Liver (tissue), 8 donors: ENCODE measurements at regions not wholly inside any gene's neighbourhood (a gene's known extent, or its start where the extent isn't known, plus 50 kb on each side); places are given as distances from the start of the nearest gene placed in this dataset.

ENCODE experiments used
- DNase-seq: peaks from one replicate; pipeline ENCODE4 v3.0.0-alpha.2; 2017; ENCODE audit warnings: low spot score
- H3K27ac ChIP-seq, 2 donors: one replicate each; pipeline ENCODE4 v1.7.0; 2013; ENCODE audit warnings: inconsistent platforms in 2 of 2, low read length in 2 of 2, control low read depth in 1 of 2, low read depth in 1 of 2, mild to moderate bottlenecking in 1 of 2
- H3K27me3 ChIP-seq, 4 donors: one replicate each; pipeline versions ENCODE4 v1.6.1 to v1.7.0; 2013; ENCODE audit warnings: low read length in 3 of 4, inconsistent platforms in 1 of 4, mild to moderate bottlenecking in 1 of 4, moderate library complexity in 1 of 4; ENCODE audit not compliant: control insufficient read depth in 4 of 4, insufficient read depth in 4 of 4
- H3K36me3 ChIP-seq, 4 donors: one replicate each; pipeline versions ENCODE4 v1.6.1 to v1.7.0; 2013; ENCODE audit warnings: low read length in 3 of 4, mild to moderate bottlenecking in 3 of 4, low read depth in 1 of 4, moderate library complexity in 1 of 4; ENCODE audit not compliant: control insufficient read depth in 4 of 4, insufficient read depth in 3 of 4
- H3K4me1 ChIP-seq, 4 donors: one replicate each; pipeline versions ENCODE4 v1.6.1 to v1.7.0; 2013; ENCODE audit warnings: low read length in 3 of 4, mild to moderate bottlenecking in 3 of 4, moderate library complexity in 1 of 4; ENCODE audit not compliant: control insufficient read depth in 4 of 4, insufficient read depth in 4 of 4
- H3K4me3 ChIP-seq, 3 donors: one replicate each; pipeline versions ENCODE4 v1.6.1 to v1.7.0; 2013; ENCODE audit warnings: low read length in 3 of 3, control low read depth in 1 of 3, low read depth in 1 of 3, mild to moderate bottlenecking in 1 of 3
- H3K9ac ChIP-seq, 2 donors: one replicate each; pipeline ENCODE4 v1.7.0; 2013; ENCODE audit warnings: low read length in 2 of 2, mild to moderate bottlenecking in 2 of 2, moderate library complexity in 2 of 2, control low read depth in 1 of 2, low read depth in 1 of 2
- H3K9me3 ChIP-seq, 4 donors: one replicate each; pipeline versions ENCODE4 v1.6.1 to v1.7.0; 2013; ENCODE audit warnings: low read length in 3 of 4; ENCODE audit not compliant: control insufficient read depth in 4 of 4
- CTCF ChIP-seq: fragments of 150-350 bp; IDR thresholded peaks from 2 replicates; pipeline ENCODE4 v1.5.1; 2017; ENCODE audit warnings: improper control_type of control experiment, low read depth, low read length; ENCODE audit not compliant: missing input control
- EGR1 ChIP-seq, 2 donors: IDR thresholded peaks; 2 replicates each; pipeline ENCODE4 v1.6.1; 2016 to 2018; ENCODE audit warnings: antibody characterized with exemption in 2 of 2, low read depth in 2 of 2
- FOXA1 ChIP-seq: IDR thresholded peaks from 2 replicates; pipeline ENCODE4 v1.6.1; 2016; ENCODE audit warnings: antibody characterized with exemption
- FOXA2 ChIP-seq: IDR thresholded peaks from 2 replicates; pipeline ENCODE4 v1.6.1; 2016; ENCODE audit warnings: antibody characterized with exemption
- GABPA ChIP-seq, 2 donors: IDR thresholded peaks in 1 of 2; conservative IDR thresholded peaks in 1 of 2; 2 replicates each; pipeline ENCODE4 v1.6.1; 2016; ENCODE audit warnings: antibody characterized with exemption in 2 of 2, mild to moderate bottlenecking in 1 of 2, moderate library complexity in 1 of 2
- HNF4A ChIP-seq, 2 donors: conservative IDR thresholded peaks; 2 replicates each; pipeline ENCODE4 v1.6.1; 2016; ENCODE audit warnings: antibody characterized with exemption in 2 of 2, mild to moderate bottlenecking in 2 of 2
- HNF4G ChIP-seq: IDR thresholded peaks from 2 replicates; pipeline ENCODE4 v1.6.1; 2016; ENCODE audit warnings: antibody characterized with exemption
- JUND ChIP-seq, 2 donors: IDR thresholded peaks; 2 replicates each; pipeline ENCODE4 v1.6.1; 2016; ENCODE audit warnings: antibody characterized with exemption in 2 of 2
- NR2F2 ChIP-seq: IDR thresholded peaks from 2 replicates; pipeline ENCODE4 v1.6.1; 2016; ENCODE audit warnings: antibody characterized with exemption
- RAD21 ChIP-seq, 2 donors: IDR thresholded peaks; 2 replicates each; pipeline ENCODE4 v1.6.1; 2016; ENCODE audit warnings: antibody characterized with exemption in 2 of 2, mild to moderate bottlenecking in 2 of 2
- REST ChIP-seq: IDR thresholded peaks from 2 replicates; pipeline ENCODE4 v1.6.1; 2016; ENCODE audit warnings: antibody characterized with exemption, mild to moderate bottlenecking
- RXRA ChIP-seq, 2 donors: IDR thresholded peaks; 2 replicates each; pipeline ENCODE4 v1.6.1; 2017 to 2018; ENCODE audit warnings: antibody characterized with exemption in 2 of 2, mild to moderate bottlenecking in 1 of 2
- SP1 ChIP-seq: IDR thresholded peaks from 2 replicates; pipeline ENCODE4 v1.6.1; 2018; ENCODE audit warnings: antibody characterized with exemption, mild to moderate bottlenecking
- TAF1 ChIP-seq: conservative IDR thresholded peaks from 2 replicates; pipeline ENCODE4 v1.6.1; 2016; ENCODE audit warnings: antibody characterized with exemption, mild to moderate bottlenecking
- YY1 ChIP-seq: IDR thresholded peaks from 2 replicates; pipeline ENCODE4 v1.6.1; 2016; ENCODE audit warnings: antibody characterized with exemption, mild to moderate bottlenecking
- WGBS: extraction: QIAGEN DNeasy Blood & Tissue Kit; methylation state at CpG from one replicate; pipeline ENCODE4 v1.1.7; 2013; 5-methylcytosine and 5-hydroxymethylcytosine counted together
- TF ChIP-seq, protein P1 (sequence below): IDR thresholded peaks from 2 replicates; pipeline ENCODE4 v1.6.1; 2016; ENCODE audit warnings: antibody characterized with exemption
- TF ChIP-seq, protein P2 (sequence below): IDR thresholded peaks from 2 replicates; pipeline ENCODE4 v1.6.1; 2016; ENCODE audit warnings: antibody characterized with exemption
- TF ChIP-seq, protein P3 (sequence below): IDR thresholded peaks from 2 replicates; pipeline ENCODE4 v1.6.1; 2016; ENCODE audit warnings: antibody characterized with exemption
- donor health status: healthy.
- donor health status: healthy.
- donor health status: healthy.
- donor health status: healthy.
- donor health status: healthy.

- no peak for DNase-seq
- Histone ChIP-seq H3K36me3 (no peaks in the 10 kb centered on the region), H3K4me1 (no peaks in the 10 kb centered on the region), H3K9me3 (no peaks in the 10 kb centered on the region), H3K27ac (no peak overlapping the region), H3K9ac (no peak overlapping the region), H3K4me3 (no peak overlapping the region), H3K27me3 (no peaks in the 10 kb centered on the region)
- 80% methylated on average over 3 of the region's 3 CpGs for WGBS
- TF ChIP-seq SP1, result no peak
- no peak for TF ChIP-seq GABPA (IDR thresholded peaks at IDR 0.05 in 1 of 2, conservative IDR thresholded peaks at IDR 0.05 in 1 of 2)
- no peak for TF ChIP-seq EGR1 (IDR thresholded peaks at IDR 0.05; ENCODE audit: low read depth in 2 of 2)
- no peak for TF ChIP-seq JUND (IDR thresholded peaks at IDR 0.05)
- no peak for TF ChIP-seq NR2F2
- TF ChIP-seq, protein P1, sequence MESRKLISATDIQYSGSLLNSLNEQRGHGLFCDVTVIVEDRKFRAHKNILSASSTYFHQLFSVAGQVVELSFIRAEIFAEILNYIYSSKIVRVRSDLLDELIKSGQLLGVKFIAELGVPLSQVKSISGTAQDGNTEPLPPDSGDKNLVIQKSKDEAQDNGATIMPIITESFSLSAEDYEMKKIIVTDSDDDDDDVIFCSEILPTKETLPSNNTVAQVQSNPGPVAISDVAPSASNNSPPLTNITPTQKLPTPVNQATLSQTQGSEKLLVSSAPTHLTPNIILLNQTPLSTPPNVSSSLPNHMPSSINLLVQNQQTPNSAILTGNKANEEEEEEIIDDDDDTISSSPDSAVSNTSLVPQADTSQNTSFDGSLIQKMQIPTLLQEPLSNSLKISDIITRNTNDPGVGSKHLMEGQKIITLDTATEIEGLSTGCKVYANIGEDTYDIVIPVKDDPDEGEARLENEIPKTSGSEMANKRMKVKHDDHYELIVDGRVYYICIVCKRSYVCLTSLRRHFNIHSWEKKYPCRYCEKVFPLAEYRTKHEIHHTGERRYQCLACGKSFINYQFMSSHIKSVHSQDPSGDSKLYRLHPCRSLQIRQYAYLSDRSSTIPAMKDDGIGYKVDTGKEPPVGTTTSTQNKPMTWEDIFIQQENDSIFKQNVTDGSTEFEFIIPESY, result no peak
- no peak for TF ChIP-seq RAD21 (IDR thresholded peaks at IDR 0.05)
- no peak for TF ChIP-seq TAF1
- no peak for TF ChIP-seq FOXA1
- TF ChIP-seq HNF4A (conservative IDR thresholded peaks at IDR 0.05), result no peak
- TF ChIP-seq, protein P2, sequence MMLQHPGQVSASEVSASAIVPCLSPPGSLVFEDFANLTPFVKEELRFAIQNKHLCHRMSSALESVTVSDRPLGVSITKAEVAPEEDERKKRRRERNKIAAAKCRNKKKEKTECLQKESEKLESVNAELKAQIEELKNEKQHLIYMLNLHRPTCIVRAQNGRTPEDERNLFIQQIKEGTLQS, result no peak
- TF ChIP-seq FOXA2, result no peak
- TF ChIP-seq, protein P3, sequence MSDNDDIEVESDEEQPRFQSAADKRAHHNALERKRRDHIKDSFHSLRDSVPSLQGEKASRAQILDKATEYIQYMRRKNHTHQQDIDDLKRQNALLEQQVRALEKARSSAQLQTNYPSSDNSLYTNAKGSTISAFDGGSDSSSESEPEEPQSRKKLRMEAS, result no peak
- TF ChIP-seq HNF4G, result no peak
- TF ChIP-seq YY1, result no peak
These were observed 515.3 kb downstream of the TLE1 start for GRCh38 chr9:81174023-81174422.

DNA sequence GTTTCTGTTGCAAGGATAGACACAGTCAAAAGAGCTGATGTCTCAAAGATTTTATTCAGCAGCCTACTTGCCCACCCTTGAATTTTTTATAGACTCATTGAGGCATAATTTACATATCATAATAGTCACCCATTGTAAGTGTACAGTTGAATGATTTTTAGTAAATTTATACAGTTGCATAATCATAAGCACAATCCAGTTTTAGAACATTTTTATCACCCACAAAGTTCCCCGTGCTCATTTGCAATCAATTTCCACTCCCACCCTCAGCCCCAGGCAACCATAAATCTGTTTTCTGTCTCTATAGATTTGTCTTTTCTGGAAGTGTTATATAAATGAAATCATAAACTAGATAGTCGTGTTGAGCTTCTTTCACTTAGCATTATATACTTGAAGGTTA, 517.7 kb downstream of the TLE1 start:
- no peaks in the 10 kb centered on the region for H3K27me3 ChIP-seq
- no peaks in the 10 kb centered on the region for H3K36me3 ChIP-seq
- H3K27ac ChIP-seq, result no peak overlapping the region
- no peak overlapping the region for H3K4me3 ChIP-seq
- H3K9ac ChIP-seq, result no peak overlapping the region
- no peak for DNase-seq
- TF ChIP-seq, protein P2, result no peak
- TF ChIP-seq TAF1 (no peak), YY1 (no peak), SP1 (no peak), NR2F2 (no peak), GABPA (IDR thresholded peaks at IDR 0.05 in 1 of 2, conservative IDR thresholded peaks at IDR 0.05 in 1 of 2) (no peak), RAD21 (IDR thresholded peaks at IDR 0.05) (no peak), REST (no peak), FOXA1 (no peak), FOXA2 (no peak), RXRA (IDR thresholded peaks at IDR 0.05) (no peak), CTCF (no peak), EGR1 (IDR thresholded peaks at IDR 0.05; ENCODE audit: low read depth in 2 of 2) (no peak), HNF4G (no peak), HNF4A (conservative IDR thresholded peaks at IDR 0.05) (no peak)
- TF ChIP-seq, protein P3, result no peak
- TF ChIP-seq, protein P1, result no peak
- H3K9me3 ChIP-seq, result no peaks in the 10 kb centered on the region
- H3K4me1 ChIP-seq, result no peaks in the 10 kb centered on the region
- 80% methylated on average over 2 of the region's 2 CpGs for WGBS
